Tibial nerve (tissue), 4 donors: ENCODE measurements at regions not wholly inside any gene's neighbourhood (a gene's known extent, or its start where the extent isn't known, plus 50 kb on each side); places are given as distances from the start of the nearest gene placed in this dataset.

ENCODE experiments used
- DNase-seq, 2 donors: peaks; one replicate each; pipeline ENCODE4 v3.0.0-alpha.2; 2019; ENCODE audit warnings: low spot score in 2 of 2
- H3K27ac ChIP-seq, 4 donors: fragments of 200-600 bp; sonication (generic) in 3 of 4; one replicate each; pipeline ENCODE4 v1.5.1; 2017 to 2019; ENCODE audit warnings: mild to moderate bottlenecking in 1 of 4
- H3K27me3 ChIP-seq, 2 donors: fragments of 200-600 bp; sonication (generic) in 1 of 2; one replicate each; pipeline versions ENCODE4 v1.5.1 to v1.6.0; 2017 to 2019
- H3K36me3 ChIP-seq, 3 donors: fragments of 200-600 bp; sonication (generic); one replicate each; pipeline ENCODE4 v1.5.1; 2018 to 2019
- H3K4me1 ChIP-seq, 4 donors: fragments of 200-600 bp; sonication (generic) in 3 of 4; one replicate each; pipeline ENCODE4 v1.5.1; 2017 to 2019
- H3K4me3 ChIP-seq, 4 donors: fragments of 200-600 bp; sonication (generic) in 3 of 4; one replicate each; pipeline ENCODE4 v1.5.1; 2017 to 2019; ENCODE audit warnings: mild to moderate bottlenecking in 1 of 4, moderate library complexity in 1 of 4
- H3K9me3 ChIP-seq, 4 donors: fragments of 200-600 bp; sonication (generic) in 3 of 4; one replicate each; pipeline ENCODE4 v1.5.1; 2017 to 2019
- EP300 ChIP-seq, 2 donors: sonication (generic); formaldehyde crosslinking; IDR thresholded peaks; one replicate each; pipeline ENCODE4 v1.6.1; 2017; ENCODE audit warnings: antibody characterized with exemption in 2 of 2, mild to moderate bottlenecking in 1 of 2
- POLR2A ChIP-seq, 2 donors: fragments of 450-650 bp; IDR thresholded peaks; one replicate each; pipeline ENCODE4 v1.6.1; 2017; ENCODE audit warnings: antibody characterized with exemption in 2 of 2, mild to moderate bottlenecking in 2 of 2, moderate library complexity in 2 of 2
- WGBS, 2 donors: methylation state at CpG; one replicate each; pipeline ENCODE4 v1.1.5; 2018; 5-methylcytosine and 5-hydroxymethylcytosine counted together
- TF ChIP-seq, protein P1 (sequence below), 5 experiments: fragments of 200-600 bp in 3 of 5; fragments of 450-650 bp in 2 of 5; sonication (generic) in 3 of 5; IDR thresholded peaks; one replicate each; pipeline ENCODE4 v1.5.1; 2016 to 2019; ENCODE audit warnings: antibody characterized with exemption in 5 of 5, mild to moderate bottlenecking in 3 of 5, moderate library complexity in 2 of 5

DNA sequence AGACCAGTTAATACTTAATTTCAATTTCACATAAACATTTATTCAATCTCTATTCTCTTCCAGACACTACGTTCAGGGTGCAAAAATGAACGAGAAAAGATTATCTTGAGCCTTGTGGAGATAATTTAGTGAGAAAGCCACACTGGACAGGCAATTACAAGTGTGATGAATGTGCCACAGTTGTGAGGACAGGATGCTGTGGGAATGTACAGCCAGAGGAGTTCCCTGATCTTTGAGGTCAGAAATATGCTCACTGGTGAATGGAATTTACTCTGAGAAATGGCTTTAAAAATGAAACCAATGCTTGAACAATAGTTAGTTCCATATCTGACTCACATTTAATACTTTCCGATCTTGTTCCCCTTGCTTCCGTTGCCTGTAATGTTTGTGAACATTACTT lies 864.8 kb downstream of the GATA3 start:
- no peaks in the 10 kb centered on the region for H3K4me1 ChIP-seq
- H3K27ac ChIP-seq, result no peak overlapping the region
- DNase-seq, result no peak
- no peaks in the 10 kb centered on the region for H3K9me3 ChIP-seq
- no peaks in the 10 kb centered on the region for H3K27me3 ChIP-seq
- TF ChIP-seq EP300 (IDR thresholded peaks at IDR 0.05) (no peak), POLR2A (IDR thresholded peaks at IDR 0.05) (no peak)
- TF ChIP-seq, protein P1, sequence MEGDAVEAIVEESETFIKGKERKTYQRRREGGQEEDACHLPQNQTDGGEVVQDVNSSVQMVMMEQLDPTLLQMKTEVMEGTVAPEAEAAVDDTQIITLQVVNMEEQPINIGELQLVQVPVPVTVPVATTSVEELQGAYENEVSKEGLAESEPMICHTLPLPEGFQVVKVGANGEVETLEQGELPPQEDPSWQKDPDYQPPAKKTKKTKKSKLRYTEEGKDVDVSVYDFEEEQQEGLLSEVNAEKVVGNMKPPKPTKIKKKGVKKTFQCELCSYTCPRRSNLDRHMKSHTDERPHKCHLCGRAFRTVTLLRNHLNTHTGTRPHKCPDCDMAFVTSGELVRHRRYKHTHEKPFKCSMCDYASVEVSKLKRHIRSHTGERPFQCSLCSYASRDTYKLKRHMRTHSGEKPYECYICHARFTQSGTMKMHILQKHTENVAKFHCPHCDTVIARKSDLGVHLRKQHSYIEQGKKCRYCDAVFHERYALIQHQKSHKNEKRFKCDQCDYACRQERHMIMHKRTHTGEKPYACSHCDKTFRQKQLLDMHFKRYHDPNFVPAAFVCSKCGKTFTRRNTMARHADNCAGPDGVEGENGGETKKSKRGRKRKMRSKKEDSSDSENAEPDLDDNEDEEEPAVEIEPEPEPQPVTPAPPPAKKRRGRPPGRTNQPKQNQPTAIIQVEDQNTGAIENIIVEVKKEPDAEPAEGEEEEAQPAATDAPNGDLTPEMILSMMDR (IDR thresholded peaks at IDR 0.05), result no peak
- 56 to 86% methylated on average over 4 of the region's 4 CpGs for WGBS, 2 donors
- H3K4me3 ChIP-seq, result no peak overlapping the region
- no peaks in the 10 kb centered on the region for H3K36me3 ChIP-seq

DNA sequence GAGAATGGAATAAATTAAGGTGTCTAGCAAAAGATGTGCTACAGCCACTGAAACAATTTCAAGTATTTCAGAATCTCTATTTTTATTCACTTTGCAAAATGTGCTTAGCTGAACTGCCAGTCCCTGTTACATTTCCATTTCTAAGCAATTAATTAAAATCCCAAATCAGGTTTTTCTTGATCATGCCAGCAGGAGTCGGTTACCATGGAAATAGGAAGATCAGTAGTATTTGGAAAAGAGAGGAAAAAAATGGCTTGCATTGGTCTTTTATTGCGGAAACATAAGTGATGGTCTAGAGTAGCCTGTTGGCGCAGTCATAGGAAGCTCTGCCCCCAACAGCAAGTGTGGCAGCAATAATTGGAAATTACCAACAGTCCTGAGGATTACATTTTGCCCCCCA lies 867.1 kb downstream of the GATA3 start:
- no peak overlapping the region for H3K4me3 ChIP-seq
- no peaks in the 10 kb centered on the region for H3K36me3 ChIP-seq
- no peak overlapping the region for H3K27ac ChIP-seq
- no peaks in the 10 kb centered on the region for H3K4me1 ChIP-seq
- DNase-seq, result no peak
- no peaks in the 10 kb centered on the region for H3K27me3 ChIP-seq
- WGBS, 2 donors, result 75 to 79% methylated on average over 3 of the region's 3 CpGs
- H3K9me3 ChIP-seq, result peaks cover 0 to 3% (median 0%) of the 10 kb centered on the region in 4 donors
- no peak for TF ChIP-seq EP300 (IDR thresholded peaks at IDR 0.05)
- TF ChIP-seq, protein P1 (IDR thresholded peaks at IDR 0.05), result no peak
- no peak for TF ChIP-seq POLR2A (IDR thresholded peaks at IDR 0.05)

DNA sequence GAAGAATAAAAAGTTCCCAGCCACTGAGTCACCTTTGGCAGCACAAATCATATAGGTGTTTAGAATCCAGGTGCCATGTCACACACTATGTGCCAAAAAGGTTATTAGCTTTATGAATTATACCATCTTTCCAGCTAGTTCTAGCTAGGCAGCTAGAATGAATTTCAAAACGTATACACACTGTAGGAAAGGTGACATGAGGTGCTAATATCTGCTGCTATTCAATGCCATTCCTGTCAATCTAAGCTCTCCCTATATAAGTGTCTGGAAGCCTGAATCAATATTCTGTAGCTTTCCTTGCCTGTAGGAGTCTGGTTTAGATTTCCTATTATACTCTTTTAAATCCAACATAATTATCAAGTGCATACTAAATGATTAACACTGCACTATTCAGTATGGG lies 868.6 kb downstream of the GATA3 start:
- WGBS, 2 donors, result 68 to 77% methylated on average over 1 of the region's 1 CpG
- no peaks in the 10 kb centered on the region for H3K27me3 ChIP-seq
- DNase-seq, result no peak
- no peak overlapping the region for H3K27ac ChIP-seq
- H3K9me3 ChIP-seq, result peaks cover 0 to 3% (median 0%) of the 10 kb centered on the region in 4 donors
- TF ChIP-seq EP300 (IDR thresholded peaks at IDR 0.05), result no peak
- TF ChIP-seq POLR2A (IDR thresholded peaks at IDR 0.05), result no peak
- TF ChIP-seq, protein P1 (IDR thresholded peaks at IDR 0.05), result no peak
- no peak overlapping the region for H3K4me3 ChIP-seq
- H3K4me1 ChIP-seq, result no peaks in the 10 kb centered on the region
- H3K36me3 ChIP-seq, result no peaks in the 10 kb centered on the region

DNA sequence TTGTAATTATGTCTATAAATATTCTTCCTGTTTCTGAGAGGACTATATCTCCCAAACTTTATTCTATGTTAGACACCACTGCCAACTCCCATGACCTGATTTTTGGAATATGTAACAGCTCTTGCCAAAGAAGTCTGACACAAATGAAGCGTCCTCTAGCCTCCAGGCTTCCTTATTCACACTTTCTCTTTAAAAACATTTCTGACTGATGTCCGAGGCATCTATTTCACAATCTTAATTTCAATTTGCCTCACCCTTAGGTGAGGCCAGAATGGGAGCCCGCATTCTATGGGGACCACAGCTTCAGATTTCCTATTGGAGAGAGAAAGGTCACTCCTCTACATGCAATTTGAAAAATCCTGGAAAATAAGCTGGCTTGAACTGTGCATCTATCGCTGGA lies 873.2 kb downstream of the GATA3 start:
- no peaks in the 10 kb centered on the region for H3K36me3 ChIP-seq
- no peak overlapping the region for H3K4me3 ChIP-seq
- no peak overlapping the region for H3K27ac ChIP-seq
- no peak for DNase-seq
- no peaks in the 10 kb centered on the region for H3K4me1 ChIP-seq
- no peaks in the 10 kb centered on the region for H3K27me3 ChIP-seq
- WGBS, 2 donors, result 62 to 63% methylated on average over 4 of the region's 4 CpGs
- TF ChIP-seq EP300 (IDR thresholded peaks at IDR 0.05) (no peak), POLR2A (IDR thresholded peaks at IDR 0.05) (no peak)
- TF ChIP-seq, protein P1 (IDR thresholded peaks at IDR 0.05), result no peak
- peaks cover 0 to 3% (median 0%) of the 10 kb centered on the region in 4 donors for H3K9me3 ChIP-seq

DNA sequence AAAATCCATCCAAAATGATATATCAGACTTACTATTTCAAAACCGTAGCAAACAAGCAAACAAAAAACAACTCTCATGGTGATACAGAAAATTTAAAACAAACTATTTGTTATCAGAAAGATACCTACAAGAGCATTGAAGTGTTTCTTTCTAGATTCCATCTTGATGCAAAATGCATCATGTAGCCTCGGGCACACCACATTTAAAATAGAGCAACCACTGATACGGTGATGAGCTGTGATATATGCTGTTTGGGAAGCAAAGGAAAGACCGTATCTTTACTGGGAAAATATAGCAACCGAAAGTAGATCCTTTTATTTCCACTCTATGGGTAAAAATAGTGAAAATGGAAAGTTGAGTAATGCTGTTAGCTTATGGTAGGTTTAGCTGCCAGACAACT lies 892.0 kb downstream of the GATA3 start:
- no peak overlapping the region for H3K27ac ChIP-seq
- H3K4me1 ChIP-seq, result no peaks in the 10 kb centered on the region
- H3K27me3 ChIP-seq, result no peaks in the 10 kb centered on the region
- no peak overlapping the region for H3K4me3 ChIP-seq
- 85 to 87% methylated on average over 5 of the region's 5 CpGs for WGBS, 2 donors
- no peaks in the 10 kb centered on the region for H3K36me3 ChIP-seq
- TF ChIP-seq EP300 (IDR thresholded peaks at IDR 0.05), result no peak
- TF ChIP-seq, protein P1 (IDR thresholded peaks at IDR 0.05), result no peak
- no peak for TF ChIP-seq POLR2A (IDR thresholded peaks at IDR 0.05)
- no peaks in the 10 kb centered on the region for H3K9me3 ChIP-seq
- DNase-seq, result no peak
